ENCODE measurements at regions not wholly inside any gene's neighbourhood (a gene's known extent, or its start where the extent isn't known, plus 50 kb on each side); places are given as distances from the start of the nearest gene placed in this dataset.

DNA sequence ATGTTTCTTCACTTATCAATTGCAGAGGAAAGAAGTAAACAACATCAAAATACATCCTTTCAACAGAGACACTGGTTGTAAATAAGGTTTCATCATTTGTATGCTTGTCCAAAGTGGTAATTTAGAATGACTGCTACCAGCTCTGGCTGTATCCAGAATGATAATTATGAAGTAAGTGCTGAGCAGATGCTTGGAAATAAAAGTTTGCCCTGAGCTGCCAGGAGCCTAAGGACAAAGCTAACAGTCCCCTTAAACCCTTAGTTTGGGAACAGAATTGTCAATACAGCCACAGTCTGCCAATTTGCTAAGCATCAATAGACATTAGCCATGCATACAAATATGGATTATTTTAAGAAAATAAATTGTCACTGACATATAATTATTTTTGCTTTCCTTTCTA lies 147.0 kb upstream of the SLC13A1 start:
- no peak for ATAC-seq (ENCODE audit: insufficient read depth, low FRiP score)
- H3K4me1 ChIP-seq (ENCODE audit: control insufficient read depth in 5 of 5, insufficient read depth in 5 of 5, low read length in 5 of 5) = no peaks in the 10 kb centered on the region

DNA sequence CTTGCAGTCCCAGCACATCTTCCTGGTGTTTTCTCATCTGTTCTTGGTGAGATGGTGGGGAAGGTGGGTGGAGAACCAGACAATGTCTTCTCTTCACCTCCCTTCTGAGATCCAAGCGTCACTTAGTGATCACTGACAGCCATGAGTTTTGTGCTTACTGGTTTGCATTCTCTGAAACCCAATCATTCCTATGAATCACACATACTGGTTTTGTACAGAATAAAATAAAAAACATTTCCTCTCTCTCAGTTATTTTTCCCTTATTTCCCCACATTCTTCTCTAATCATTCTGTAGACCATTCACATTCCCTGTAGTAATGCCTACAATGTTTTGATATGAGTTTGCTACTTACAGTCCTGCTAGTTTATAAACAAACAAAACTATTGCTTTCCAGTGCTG lies 143.8 kb upstream of the SLC13A1 start:
- Histone ChIP-seq H3K36me3 (ENCODE audit: control insufficient read depth in 4 of 4, insufficient read depth in 4 of 4, low read length in 4 of 4) (no peaks in the 10 kb centered on the region), H3K4me3 (no peak overlapping the region), H3K4me1 (ENCODE audit: control insufficient read depth in 5 of 5, insufficient read depth in 5 of 5, low read length in 5 of 5) (no peaks in the 10 kb centered on the region), H3K27ac (ENCODE audit: low read depth in 1 of 2, low read length in 1 of 2) (no peak overlapping the region), H3K27me3 (ENCODE audit: control insufficient read depth in 3 of 3, insufficient read depth in 3 of 3, low read length in 2 of 3) (no peaks in the 10 kb centered on the region), H3K9me3 (ENCODE audit: control insufficient read depth in 4 of 4, insufficient read depth in 3 of 4, low read length in 3 of 4) (peaks cover 0 to 2% (median 0%) of the 10 kb centered on the region in 4 donors), H3K9ac (ENCODE audit: insufficient read depth in 1 of 2, low read length in 2 of 2) (no peak overlapping the region)
- TF ChIP-seq, protein P1, sequence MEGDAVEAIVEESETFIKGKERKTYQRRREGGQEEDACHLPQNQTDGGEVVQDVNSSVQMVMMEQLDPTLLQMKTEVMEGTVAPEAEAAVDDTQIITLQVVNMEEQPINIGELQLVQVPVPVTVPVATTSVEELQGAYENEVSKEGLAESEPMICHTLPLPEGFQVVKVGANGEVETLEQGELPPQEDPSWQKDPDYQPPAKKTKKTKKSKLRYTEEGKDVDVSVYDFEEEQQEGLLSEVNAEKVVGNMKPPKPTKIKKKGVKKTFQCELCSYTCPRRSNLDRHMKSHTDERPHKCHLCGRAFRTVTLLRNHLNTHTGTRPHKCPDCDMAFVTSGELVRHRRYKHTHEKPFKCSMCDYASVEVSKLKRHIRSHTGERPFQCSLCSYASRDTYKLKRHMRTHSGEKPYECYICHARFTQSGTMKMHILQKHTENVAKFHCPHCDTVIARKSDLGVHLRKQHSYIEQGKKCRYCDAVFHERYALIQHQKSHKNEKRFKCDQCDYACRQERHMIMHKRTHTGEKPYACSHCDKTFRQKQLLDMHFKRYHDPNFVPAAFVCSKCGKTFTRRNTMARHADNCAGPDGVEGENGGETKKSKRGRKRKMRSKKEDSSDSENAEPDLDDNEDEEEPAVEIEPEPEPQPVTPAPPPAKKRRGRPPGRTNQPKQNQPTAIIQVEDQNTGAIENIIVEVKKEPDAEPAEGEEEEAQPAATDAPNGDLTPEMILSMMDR (IDR thresholded peaks at IDR 0.05; ENCODE audit: control extremely low read depth, extremely low read depth) = no peak
- ATAC-seq (ENCODE audit: insufficient read depth, low FRiP score) = no peak
- WGBS, 2 donors = 89 to 95% methylated on average over 1 of the region's 1 CpG
- DNase-seq = no peak

More for the DNA sequence above, 147.0 kb upstream of the SLC13A1 start:
- H3K27me3 ChIP-seq (ENCODE audit: control insufficient read depth in 3 of 3, insufficient read depth in 3 of 3, low read length in 2 of 3) = no peaks in the 10 kb centered on the region
- no peak overlapping the region for H3K4me3 ChIP-seq
- no peaks in the 10 kb centered on the region for H3K9me3 ChIP-seq (ENCODE audit: control insufficient read depth in 4 of 4, insufficient read depth in 3 of 4, low read length in 3 of 4)
- no peak overlapping the region for H3K9ac ChIP-seq (ENCODE audit: insufficient read depth in 1 of 2, low read length in 2 of 2)
- no peaks in the 10 kb centered on the region for H3K36me3 ChIP-seq (ENCODE audit: control insufficient read depth in 4 of 4, insufficient read depth in 4 of 4, low read length in 4 of 4)
- H3K27ac ChIP-seq (ENCODE audit: low read depth in 1 of 2, low read length in 1 of 2) = no peak overlapping the region
- TF ChIP-seq, protein P1 (IDR thresholded peaks at IDR 0.05; ENCODE audit: control extremely low read depth, extremely low read depth) = no peak
- no peak for DNase-seq

DNA sequence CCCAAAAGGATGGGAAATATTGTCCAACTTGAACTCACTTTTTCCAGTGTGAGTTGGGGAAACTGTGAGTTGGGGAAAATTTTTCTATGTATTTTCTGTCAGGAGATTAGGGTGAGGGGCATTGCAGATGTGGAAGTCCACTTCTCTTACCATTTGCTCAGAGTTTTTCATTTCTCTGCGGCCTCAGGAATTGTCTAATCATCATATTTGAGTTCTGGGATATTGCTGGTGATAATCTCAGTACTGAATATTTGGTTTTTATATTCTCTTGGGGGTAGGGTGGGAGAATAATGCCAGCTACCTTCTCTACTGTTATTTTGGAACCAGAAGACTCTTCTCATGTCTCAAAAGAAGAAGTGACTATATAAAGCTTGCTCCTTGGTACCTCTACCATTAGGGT lies 141.3 kb upstream of the SLC13A1 start:
- ATAC-seq (ENCODE audit: insufficient read depth, low FRiP score) (no peak), DNase-seq (no peak)
- H3K27me3 ChIP-seq (ENCODE audit: control insufficient read depth in 3 of 3, insufficient read depth in 3 of 3, low read length in 2 of 3) = no peaks in the 10 kb centered on the region
- H3K9ac ChIP-seq (ENCODE audit: insufficient read depth in 1 of 2, low read length in 2 of 2) = no peak overlapping the region
- TF ChIP-seq, protein P1 (IDR thresholded peaks at IDR 0.05; ENCODE audit: control extremely low read depth, extremely low read depth) = no peak
- no peak overlapping the region for H3K27ac ChIP-seq (ENCODE audit: low read depth in 1 of 2, low read length in 1 of 2)
- H3K4me3 ChIP-seq = no peak overlapping the region
- H3K9me3 ChIP-seq (ENCODE audit: control insufficient read depth in 4 of 4, insufficient read depth in 3 of 4, low read length in 3 of 4) = peaks cover 0 to 2% (median 0%) of the 10 kb centered on the region in 4 donors
- H3K36me3 ChIP-seq (ENCODE audit: control insufficient read depth in 4 of 4, insufficient read depth in 4 of 4, low read length in 4 of 4) = no peaks in the 10 kb centered on the region
- 42 to 69% methylated on average over 1 of the region's 1 CpG for WGBS, 2 donors
- H3K4me1 ChIP-seq (ENCODE audit: control insufficient read depth in 5 of 5, insufficient read depth in 5 of 5, low read length in 5 of 5) = no peaks in the 10 kb centered on the region

DNA sequence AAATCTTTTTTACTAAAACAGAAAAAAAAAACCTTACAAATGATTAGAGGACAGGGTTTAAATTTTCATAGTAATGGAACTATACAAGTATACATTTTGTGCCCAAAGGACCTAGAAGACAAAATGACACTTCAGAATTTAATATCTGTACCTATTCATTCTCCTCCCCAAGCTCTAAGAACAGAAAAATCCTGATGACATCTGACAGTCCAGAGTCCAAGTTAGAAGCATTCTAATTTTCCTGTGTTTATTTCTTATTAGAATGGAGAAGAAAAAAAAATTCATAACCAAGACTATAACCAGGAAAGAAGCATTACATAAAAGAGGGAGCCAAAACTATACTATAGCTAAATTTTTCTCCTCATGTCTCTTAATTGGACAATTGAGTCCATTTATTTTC lies 138.9 kb upstream of the SLC13A1 start:
- DNase-seq (no peak), ATAC-seq (ENCODE audit: insufficient read depth, low FRiP score) (no peak)
- no peaks in the 10 kb centered on the region for H3K36me3 ChIP-seq (ENCODE audit: control insufficient read depth in 4 of 4, insufficient read depth in 4 of 4, low read length in 4 of 4)
- H3K4me3 ChIP-seq = no peak overlapping the region
- no peak overlapping the region for H3K27ac ChIP-seq (ENCODE audit: low read depth in 1 of 2, low read length in 1 of 2)
- no peaks in the 10 kb centered on the region for H3K4me1 ChIP-seq (ENCODE audit: control insufficient read depth in 5 of 5, insufficient read depth in 5 of 5, low read length in 5 of 5)
- peaks cover 0 to 2% (median 0%) of the 10 kb centered on the region in 4 donors for H3K9me3 ChIP-seq (ENCODE audit: control insufficient read depth in 4 of 4, insufficient read depth in 3 of 4, low read length in 3 of 4)
- no peaks in the 10 kb centered on the region for H3K27me3 ChIP-seq (ENCODE audit: control insufficient read depth in 3 of 3, insufficient read depth in 3 of 3, low read length in 2 of 3)
- TF ChIP-seq, protein P1 (IDR thresholded peaks at IDR 0.05; ENCODE audit: control extremely low read depth, extremely low read depth) = no peak
- H3K9ac ChIP-seq (ENCODE audit: insufficient read depth in 1 of 2, low read length in 2 of 2) = no peak overlapping the region

Measured in lung (tissue), 11 donors.